ENCODE measurements at regions not wholly inside any gene's neighbourhood (a gene's known extent, or its start where the extent isn't known, plus 50 kb on each side); places are given as distances from the start of the nearest gene placed in this dataset.

DNA sequence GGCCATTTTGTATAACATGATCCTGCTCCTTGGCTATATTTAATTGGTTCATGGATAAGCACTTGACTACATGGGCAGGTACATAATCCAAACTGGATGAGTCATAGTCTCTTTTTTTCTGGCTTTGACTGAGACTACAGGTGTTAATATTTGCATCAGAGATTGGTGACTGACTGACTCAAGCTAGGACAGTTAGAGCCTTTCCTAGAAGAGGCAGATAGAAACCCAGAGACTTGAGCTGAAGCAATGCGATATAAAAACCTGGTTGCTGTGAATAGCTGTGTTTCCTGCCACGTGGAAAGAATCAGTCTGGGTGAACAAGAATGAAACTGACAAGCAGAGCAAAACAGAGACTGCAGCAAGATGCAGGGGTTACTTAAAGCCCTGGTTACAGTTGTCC is 81.0 kb downstream of the SAMD9 start (continued):
- TF ChIP-seq USF2 (IDR thresholded peaks at IDR 0.05; ENCODE audit: low read length): no peak
- no peak for TF ChIP-seq HDAC2 (IDR thresholded peaks at IDR 0.05; ENCODE audit: borderline replicate concordance in 1 of 2, low read depth in 2 of 2, low read length in 2 of 2)
